ENCODE measurements at regions not wholly inside any gene's neighbourhood (a gene's known extent, or its start where the extent isn't known, plus 50 kb on each side); places are given as distances from the start of the nearest gene placed in this dataset.

GRCh38 chr15:77819048-77819850 lies 186.5 kb upstream of the LINGO1 start:
- no peak for DNase-seq (ENCODE audit: low read depth)

- DNase-seq (ENCODE audit: low read depth), result no peak
These were observed 185.9 kb upstream of the LINGO1 start for GRCh38 chr15:77818484-77819047.

- DNase-seq (ENCODE audit: low read depth), result no peak
These were observed 184.7 kb upstream of the LINGO1 start for GRCh38 chr15:77817434-77817833.

- no peak for DNase-seq (ENCODE audit: low read depth)
These were observed 184.3 kb upstream of the LINGO1 start for GRCh38 chr15:77816983-77817382.

- DNase-seq (ENCODE audit: low read depth), result no peak
These were observed 182.3 kb upstream of the LINGO1 start for GRCh38 chr15:77815015-77815414.

- no peak for DNase-seq (ENCODE audit: low read depth)
These were observed 180.0 kb upstream of the LINGO1 start for GRCh38 chr15:77812664-77813063.

- no peak for DNase-seq (ENCODE audit: low read depth)
These were observed 178.6 kb upstream of the LINGO1 start for GRCh38 chr15:77811270-77811669.

- no peak for DNase-seq (ENCODE audit: low read depth)
These were observed 177.4 kb upstream of the LINGO1 start for GRCh38 chr15:77810130-77810571.

GRCh38 chr15:77808581-77809177 lies 176.0 kb upstream of the LINGO1 start:
- no peak for DNase-seq (ENCODE audit: low read depth)

- no peak for DNase-seq (ENCODE audit: low read depth)
These were observed 175.4 kb upstream of the LINGO1 start for GRCh38 chr15:77808075-77808474.

- no peak for DNase-seq (ENCODE audit: low read depth)
These were observed 174.9 kb upstream of the LINGO1 start for GRCh38 chr15:77807611-77808010.

GRCh38 chr15:77807115-77807514 lies 174.4 kb upstream of the LINGO1 start:
- no peak for DNase-seq (ENCODE audit: low read depth)

- DNase-seq (ENCODE audit: low read depth), result no peak
These were observed 171.5 kb upstream of the LINGO1 start for GRCh38 chr15:77804210-77804609.

- no peak for DNase-seq (ENCODE audit: low read depth)
These were observed 170.8 kb upstream of the LINGO1 start for GRCh38 chr15:77803487-77803886.

- no peak for DNase-seq (ENCODE audit: low read depth)
These were observed 167.6 kb upstream of the LINGO1 start for GRCh38 chr15:77800305-77800704.

- no peak for DNase-seq (ENCODE audit: low read depth)
These were observed 166.1 kb upstream of the LINGO1 start for GRCh38 chr15:77798847-77799246.

GRCh38 chr15:77798151-77798835 lies 165.6 kb upstream of the LINGO1 start:
- no peak for DNase-seq (ENCODE audit: low read depth)

- DNase-seq (ENCODE audit: low read depth), result no peak
These were observed 164.6 kb upstream of the LINGO1 start for GRCh38 chr15:77797270-77797669.

- DNase-seq (ENCODE audit: low read depth), result no peak
These were observed 163.5 kb upstream of the LINGO1 start for GRCh38 chr15:77796046-77796729.

GRCh38 chr15:77795446-77795845 lies 162.7 kb upstream of the LINGO1 start:
- DNase-seq (ENCODE audit: low read depth), result no peak

- no peak for DNase-seq (ENCODE audit: low read depth)
These were observed 159.2 kb upstream of the LINGO1 start for GRCh38 chr15:77791941-77792340.

GRCh38 chr15:77790481-77790880 lies 157.8 kb upstream of the LINGO1 start:
- no peak for DNase-seq (ENCODE audit: low read depth)
